ENCODE measurements at regions not wholly inside any gene's neighbourhood (a gene's known extent, or its start where the extent isn't known, plus 50 kb on each side); places are given as distances from the start of the nearest gene placed in this dataset.
A peak's percentile ranks its signal among the peaks of the same experiment; 100 is the strongest.

DNA sequence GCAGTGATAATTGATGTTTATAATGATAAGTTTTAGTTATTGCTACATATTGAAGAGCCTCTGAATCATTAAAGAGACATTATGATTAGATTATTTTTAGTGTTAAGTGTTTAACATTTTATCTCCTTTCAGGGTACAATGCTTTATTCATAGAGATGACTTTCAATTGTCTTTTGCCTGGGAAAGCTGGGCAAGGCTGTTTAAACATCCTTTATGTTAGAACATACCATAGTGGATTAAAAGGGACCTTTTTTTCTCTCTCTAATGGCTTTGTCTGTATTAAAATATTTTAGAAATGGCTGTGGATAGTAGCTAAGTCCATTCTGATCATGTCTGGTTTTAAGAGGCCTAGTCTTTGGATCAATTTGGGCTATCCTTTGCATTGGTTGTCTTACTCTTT, 427.5 kb upstream of the MIS18BP1 start:
- no peak overlapping the region for H3K9ac ChIP-seq (ENCODE audit: low read length)

DNA sequence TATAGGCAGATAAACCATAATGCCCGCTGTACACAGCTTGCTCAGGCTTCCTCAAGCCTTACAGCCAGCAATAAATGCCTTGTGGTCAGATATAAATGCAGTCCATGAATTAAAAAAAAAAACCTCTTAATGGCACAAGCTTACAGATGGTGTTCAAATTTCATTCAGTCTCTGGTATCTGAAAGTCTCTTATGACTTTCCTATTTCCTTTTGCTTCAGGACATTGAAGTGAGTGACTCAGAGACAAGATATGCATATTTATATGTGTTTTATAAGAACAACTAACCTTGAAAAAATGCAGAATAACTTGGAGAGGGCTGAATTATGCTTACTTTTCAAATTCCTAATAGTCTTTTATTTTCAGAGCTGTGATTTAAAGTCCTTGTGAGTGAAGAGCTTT, 426.9 kb upstream of the MIS18BP1 start:
- Histone ChIP-seq H4K20me1 (ENCODE audit: low read depth, low read length) (no peaks in the 10 kb centered on the region), H3K79me2 (ENCODE audit: insufficient read depth, low read length) (no peaks in the 10 kb centered on the region), H3K27ac (ENCODE audit: low read depth, low read length) (no peak overlapping the region), H3K4me2 (ENCODE audit: low read depth, low read length, poor library complexity, severe bottlenecking) (no peak overlapping the region), H3K9ac (ENCODE audit: low read length) (no peak overlapping the region), H3K27me3 (ENCODE audit: low read length) (no peaks in the 10 kb centered on the region), H3K9me3 (ENCODE audit: insufficient read depth, low read length) (no peaks in the 10 kb centered on the region), H2AFZ (ENCODE audit: low read depth, low read length, severe bottlenecking) (no peak overlapping the region), H3K36me3 (ENCODE audit: low read length) (no peaks in the 10 kb centered on the region), H3K4me3 (ENCODE audit: insufficient read depth, low read length, poor library complexity, severe bottlenecking) (no peak overlapping the region), H3K9me2 (replicated peaks; ENCODE audit: insufficient read depth, low read length) (no peaks in the 10 kb centered on the region), H3F3A (ENCODE audit: insufficient read depth) (no peaks in the 10 kb centered on the region)
- no peak for TF ChIP-seq EZH2phosphoT487 (conservative IDR thresholded peaks at IDR 0.05; ENCODE audit: low read length)
- TF ChIP-seq, protein P1, sequence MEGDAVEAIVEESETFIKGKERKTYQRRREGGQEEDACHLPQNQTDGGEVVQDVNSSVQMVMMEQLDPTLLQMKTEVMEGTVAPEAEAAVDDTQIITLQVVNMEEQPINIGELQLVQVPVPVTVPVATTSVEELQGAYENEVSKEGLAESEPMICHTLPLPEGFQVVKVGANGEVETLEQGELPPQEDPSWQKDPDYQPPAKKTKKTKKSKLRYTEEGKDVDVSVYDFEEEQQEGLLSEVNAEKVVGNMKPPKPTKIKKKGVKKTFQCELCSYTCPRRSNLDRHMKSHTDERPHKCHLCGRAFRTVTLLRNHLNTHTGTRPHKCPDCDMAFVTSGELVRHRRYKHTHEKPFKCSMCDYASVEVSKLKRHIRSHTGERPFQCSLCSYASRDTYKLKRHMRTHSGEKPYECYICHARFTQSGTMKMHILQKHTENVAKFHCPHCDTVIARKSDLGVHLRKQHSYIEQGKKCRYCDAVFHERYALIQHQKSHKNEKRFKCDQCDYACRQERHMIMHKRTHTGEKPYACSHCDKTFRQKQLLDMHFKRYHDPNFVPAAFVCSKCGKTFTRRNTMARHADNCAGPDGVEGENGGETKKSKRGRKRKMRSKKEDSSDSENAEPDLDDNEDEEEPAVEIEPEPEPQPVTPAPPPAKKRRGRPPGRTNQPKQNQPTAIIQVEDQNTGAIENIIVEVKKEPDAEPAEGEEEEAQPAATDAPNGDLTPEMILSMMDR (IDR thresholded peaks at IDR 0.05; ENCODE audit: insufficient read depth, low read length, poor library complexity, severe bottlenecking): no peak

More for the DNA sequence above, 427.5 kb upstream of the MIS18BP1 start:
- Histone ChIP-seq H3K36me3 (ENCODE audit: low read length) (no peaks in the 10 kb centered on the region), H4K20me1 (ENCODE audit: low read depth, low read length) (no peaks in the 10 kb centered on the region), H3K27ac (ENCODE audit: low read depth, low read length) (no peak overlapping the region), H3F3A (ENCODE audit: insufficient read depth) (no peaks in the 10 kb centered on the region), H3K27me3 (ENCODE audit: low read length) (no peaks in the 10 kb centered on the region), H3K9me2 (replicated peaks; ENCODE audit: insufficient read depth, low read length) (no peaks in the 10 kb centered on the region), H2AFZ (ENCODE audit: low read depth, low read length, severe bottlenecking) (peak overlapping the region; percentile 35), H3K4me2 (ENCODE audit: low read depth, low read length, poor library complexity, severe bottlenecking) (no peak overlapping the region), H3K9me3 (ENCODE audit: insufficient read depth, low read length) (no peaks in the 10 kb centered on the region), H3K79me2 (ENCODE audit: insufficient read depth, low read length) (no peaks in the 10 kb centered on the region), H3K4me3 (ENCODE audit: insufficient read depth, low read length, poor library complexity, severe bottlenecking) (no peak overlapping the region)
- TF ChIP-seq, protein P1 (IDR thresholded peaks at IDR 0.05; ENCODE audit: insufficient read depth, low read length, poor library complexity, severe bottlenecking): no peak
- TF ChIP-seq EZH2phosphoT487 (conservative IDR thresholded peaks at IDR 0.05; ENCODE audit: low read length): no peak

DNA sequence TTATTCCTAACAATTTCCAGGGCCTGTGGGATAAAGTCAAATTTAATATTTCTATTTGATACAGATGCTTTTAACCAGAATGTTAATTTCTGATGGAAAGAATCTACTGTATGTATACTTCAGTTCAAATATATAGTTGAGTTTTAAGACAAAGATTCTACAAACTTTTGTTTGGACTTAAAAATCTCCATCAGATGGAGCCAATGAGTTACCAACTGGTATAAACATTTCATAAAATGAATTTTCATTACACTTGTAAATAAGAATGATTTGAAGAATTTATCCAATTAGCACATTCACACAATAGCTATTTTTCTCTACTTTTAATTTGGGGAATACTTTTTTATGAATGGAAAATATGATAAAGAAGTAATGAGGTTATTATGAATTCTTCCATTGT, 425.2 kb upstream of the MIS18BP1 start:
- Histone ChIP-seq H3K27ac (ENCODE audit: low read depth, low read length) (no peak overlapping the region), H3K9me3 (ENCODE audit: insufficient read depth, low read length) (no peaks in the 10 kb centered on the region), H3K4me3 (ENCODE audit: insufficient read depth, low read length, poor library complexity, severe bottlenecking) (no peak overlapping the region), H3K79me2 (ENCODE audit: insufficient read depth, low read length) (no peaks in the 10 kb centered on the region), H2AFZ (ENCODE audit: low read depth, low read length, severe bottlenecking) (no peak overlapping the region), H3F3A (ENCODE audit: insufficient read depth) (no peaks in the 10 kb centered on the region), H3K27me3 (ENCODE audit: low read length) (no peaks in the 10 kb centered on the region), H3K9ac (ENCODE audit: low read length) (no peak overlapping the region), H3K9me2 (replicated peaks; ENCODE audit: insufficient read depth, low read length) (no peaks in the 10 kb centered on the region), H3K36me3 (ENCODE audit: low read length) (no peaks in the 10 kb centered on the region), H3K4me2 (ENCODE audit: low read depth, low read length, poor library complexity, severe bottlenecking) (no peak overlapping the region), H4K20me1 (ENCODE audit: low read depth, low read length) (no peaks in the 10 kb centered on the region)
- no peak for TF ChIP-seq EZH2phosphoT487 (conservative IDR thresholded peaks at IDR 0.05; ENCODE audit: low read length)
- TF ChIP-seq, protein P1 (IDR thresholded peaks at IDR 0.05; ENCODE audit: insufficient read depth, low read length, poor library complexity, severe bottlenecking): no peak
